ENCODE measurements at regions not wholly inside any gene's neighbourhood (a gene's known extent, or its start where the extent isn't known, plus 50 kb on each side); places are given as distances from the start of the nearest gene placed in this dataset.
A peak's percentile ranks its signal among the peaks of the same experiment; 100 is the strongest.

- no peak for DNase-seq
These were observed 344.9 kb downstream of the EFNA5 start for GRCh38 chr5:107325866-107326265.

- no peak for DNase-seq
These were observed 345.9 kb downstream of the EFNA5 start for GRCh38 chr5:107324809-107325208.

- DNase-seq = no peak
These were observed 346.7 kb downstream of the EFNA5 start for GRCh38 chr5:107324071-107324470.

DNA sequence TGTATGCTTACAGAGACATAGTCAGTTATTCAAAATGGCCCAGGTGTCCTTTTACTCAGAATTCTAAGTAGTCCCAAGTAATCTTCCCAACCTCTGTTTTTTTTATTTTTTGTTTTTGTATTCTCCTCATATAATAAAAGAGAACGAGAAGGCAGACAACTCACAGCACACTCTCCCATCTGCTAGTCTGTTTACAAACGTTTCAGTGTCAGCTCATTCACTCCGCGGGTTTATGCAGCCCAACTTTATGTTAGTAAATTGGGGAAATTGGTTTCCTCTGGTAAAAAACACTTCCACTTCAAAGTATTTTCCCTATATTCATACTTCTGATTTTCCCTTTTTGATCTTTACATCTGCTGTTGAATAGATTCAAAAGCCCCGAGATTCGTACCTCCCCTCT is 347.2 kb downstream of the EFNA5 start:
- DNase-seq = no peak

- DNase-seq = peak in 1 of 58 donors; percentile 3
These were observed 347.8 kb downstream of the EFNA5 start for GRCh38 chr5:107322936-107323335.

GRCh38 chr5:107321906-107322305 is 348.8 kb downstream of the EFNA5 start:
- DNase-seq = no peak

- no peak for DNase-seq
These were observed 349.9 kb downstream of the EFNA5 start for GRCh38 chr5:107320846-107321245.

DNA sequence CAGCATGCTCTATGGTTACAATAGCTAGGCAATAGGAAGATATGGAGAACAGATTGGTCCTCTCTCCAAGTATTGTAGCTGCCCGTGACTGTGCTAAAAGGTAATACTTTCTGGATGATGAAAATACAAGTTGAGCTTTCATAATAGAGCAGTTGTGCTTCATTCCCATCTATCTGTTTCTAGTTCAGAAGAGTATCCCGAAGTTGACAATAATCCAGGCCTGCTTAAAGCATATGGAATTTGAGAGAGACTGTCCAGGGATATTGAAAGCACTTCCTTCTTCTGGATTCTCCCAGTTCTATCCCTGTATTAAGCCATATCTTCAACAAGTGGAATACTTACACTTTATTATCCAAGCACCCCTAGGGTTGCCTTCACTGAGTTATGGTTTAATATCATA is 350.4 kb downstream of the EFNA5 start:
- DNase-seq = no peak

DNA sequence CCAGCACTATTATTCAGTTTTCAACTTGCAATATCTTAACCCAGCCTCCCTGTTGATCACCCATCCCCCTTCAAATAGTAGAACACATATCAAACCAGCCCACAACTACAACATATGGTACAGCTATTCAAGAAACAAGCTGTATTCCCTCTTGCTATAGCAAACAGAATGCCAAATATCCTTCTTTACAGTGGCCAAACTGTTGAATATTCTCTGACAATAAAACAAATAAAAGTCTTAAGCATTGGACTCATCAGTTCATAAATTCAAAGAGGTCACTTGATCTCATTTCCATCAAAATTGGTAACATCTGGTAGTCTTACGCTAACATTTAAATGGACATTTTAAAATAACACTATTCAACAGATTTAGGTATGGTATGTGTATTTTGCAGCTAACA is 350.8 kb downstream of the EFNA5 start:
- no peak for DNase-seq

- no peak for DNase-seq
These were observed 356.4 kb downstream of the EFNA5 start for GRCh38 chr5:107314330-107314729.

DNA sequence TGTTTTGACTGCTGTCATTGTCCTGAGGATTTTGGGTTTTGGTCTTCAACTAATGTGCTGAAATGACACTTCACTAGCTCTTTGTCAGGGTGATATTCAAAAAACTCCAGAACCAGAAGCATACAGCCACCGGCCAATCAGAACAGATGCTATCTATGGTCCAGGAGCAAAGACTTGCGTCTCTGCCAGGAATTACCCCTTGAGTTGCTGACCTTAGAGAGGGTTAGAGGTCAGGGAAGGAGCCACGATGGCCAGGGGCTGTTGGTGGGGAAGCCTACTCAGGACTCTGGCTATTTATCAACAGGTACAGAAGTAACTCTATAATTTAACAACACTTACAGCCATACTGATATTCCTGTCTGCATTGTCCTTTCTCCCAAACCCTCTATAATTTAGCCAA is 356.8 kb downstream of the EFNA5 start:
- DNase-seq = no peak

GRCh38 chr5:107313098-107313497 is 357.6 kb downstream of the EFNA5 start:
- DNase-seq = no peak

- DNase-seq = no peak
These were observed 360.6 kb downstream of the EFNA5 start for GRCh38 chr5:107310181-107310580.

- DNase-seq = no peak
These were observed 364.1 kb downstream of the EFNA5 start for GRCh38 chr5:107306594-107306993.

DNA sequence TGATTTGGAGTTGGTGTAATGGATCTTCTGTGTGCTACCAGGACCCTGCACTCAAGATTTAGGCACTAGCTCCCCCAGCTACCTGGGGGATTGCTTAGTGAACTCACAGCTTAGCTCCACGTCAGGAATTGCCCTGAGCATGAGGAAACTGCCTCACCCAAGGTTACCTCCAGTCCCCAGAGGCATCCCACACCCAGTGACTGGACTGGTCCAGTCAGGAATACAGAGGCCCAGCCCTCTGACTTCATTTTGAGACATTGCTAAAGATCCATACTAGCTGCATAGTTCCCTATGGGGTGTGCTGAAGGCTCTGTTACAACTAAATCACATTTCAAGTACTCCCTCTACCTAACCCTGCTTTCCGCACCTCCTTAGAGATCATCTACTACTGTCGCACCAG is 364.7 kb downstream of the EFNA5 start:
- no peak for DNase-seq

GRCh38 chr5:107304684-107305083 is 366.1 kb downstream of the EFNA5 start:
- no peak for DNase-seq

DNA sequence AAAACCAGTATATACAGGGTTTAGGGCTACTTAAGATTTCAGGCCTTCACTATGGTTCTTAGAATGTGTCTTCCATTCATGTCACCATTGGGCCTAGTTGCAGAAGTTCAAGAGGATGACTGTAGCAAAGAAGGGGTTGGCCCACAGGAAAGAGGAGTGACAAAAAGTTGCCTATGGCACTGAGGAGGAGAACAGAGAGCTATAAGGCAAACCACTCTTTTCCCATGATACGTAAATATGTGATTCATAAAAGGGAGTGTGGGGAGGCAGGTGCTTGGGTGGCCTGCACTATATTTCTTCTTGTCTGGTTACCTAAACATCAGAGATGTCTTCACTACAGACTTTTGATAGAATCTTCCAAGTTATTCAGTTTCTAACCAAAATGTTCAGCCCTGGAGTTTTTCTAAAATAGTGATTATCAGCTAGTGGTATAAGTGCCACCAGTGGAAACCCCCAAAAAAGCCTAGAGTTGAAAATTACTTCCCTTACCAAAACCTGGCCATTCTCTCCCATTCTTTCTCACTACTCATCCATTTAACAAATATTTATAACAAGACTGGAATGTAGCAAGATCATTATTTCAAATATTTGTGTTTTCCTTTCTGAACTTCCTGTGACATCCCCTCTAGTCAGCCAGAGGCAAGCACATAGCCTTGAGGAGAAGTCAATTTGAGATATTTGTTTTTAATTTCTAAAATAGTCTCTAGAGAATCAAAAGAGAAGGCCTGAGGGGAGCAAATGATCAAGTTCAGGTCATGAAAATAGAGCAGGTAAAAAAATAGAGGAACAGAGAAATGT is 367.4 kb downstream of the EFNA5 start:
- no peak for DNase-seq

DNA sequence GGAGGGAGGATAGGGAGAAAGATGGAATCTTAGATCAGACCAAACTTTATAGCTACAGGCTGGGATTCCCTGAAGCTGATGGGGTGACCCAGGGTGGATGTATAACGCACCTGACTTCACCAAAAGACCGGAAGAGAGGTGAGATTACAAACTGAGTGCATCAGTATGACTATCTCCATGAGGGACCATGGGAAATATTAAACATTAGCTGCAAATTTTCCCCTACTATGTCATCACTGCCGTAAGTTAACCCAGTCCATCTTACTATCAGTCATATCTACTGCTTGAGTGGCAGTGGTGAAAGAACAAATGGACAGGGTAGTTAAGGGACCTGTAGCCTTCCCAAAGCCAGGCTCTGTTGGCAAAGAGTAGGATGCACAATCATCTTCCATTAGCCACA is 368.3 kb downstream of the EFNA5 start:
- DNase-seq = no peak

- DNase-seq = no peak
These were observed 368.7 kb downstream of the EFNA5 start for GRCh38 chr5:107301999-107302398.

DNA sequence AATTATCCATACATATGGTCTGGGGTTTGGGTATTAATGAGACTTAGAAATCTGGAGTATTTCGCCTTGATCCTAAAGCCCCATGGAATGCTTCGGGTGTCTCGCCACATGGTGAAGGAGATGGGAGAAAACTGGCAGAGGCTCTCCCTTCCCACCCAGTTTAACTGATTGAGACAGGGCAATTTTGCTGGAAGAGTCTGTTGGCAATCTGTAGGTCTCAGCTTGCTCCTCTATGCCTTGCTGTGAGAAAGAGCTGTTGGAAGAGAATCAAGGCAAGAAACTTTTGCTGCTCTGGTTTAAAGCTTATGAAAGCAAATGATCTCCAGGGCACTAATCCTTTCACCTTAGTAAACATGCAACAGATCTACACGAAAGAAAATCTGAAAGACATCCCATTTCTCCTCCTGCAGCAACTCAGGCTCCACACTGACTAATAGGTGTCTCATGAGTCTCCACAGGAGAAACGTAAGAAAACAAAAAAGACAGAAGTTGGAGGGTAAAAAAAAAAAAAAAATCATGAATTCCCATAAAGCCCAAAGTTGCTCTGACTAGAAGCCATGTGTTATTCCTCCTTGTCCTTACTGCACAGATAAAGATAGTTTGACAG is 369.9 kb downstream of the EFNA5 start:
- DNase-seq = no peak

GRCh38 chr5:107296572-107296971 is 374.2 kb downstream of the EFNA5 start:
- no peak for DNase-seq

DNA sequence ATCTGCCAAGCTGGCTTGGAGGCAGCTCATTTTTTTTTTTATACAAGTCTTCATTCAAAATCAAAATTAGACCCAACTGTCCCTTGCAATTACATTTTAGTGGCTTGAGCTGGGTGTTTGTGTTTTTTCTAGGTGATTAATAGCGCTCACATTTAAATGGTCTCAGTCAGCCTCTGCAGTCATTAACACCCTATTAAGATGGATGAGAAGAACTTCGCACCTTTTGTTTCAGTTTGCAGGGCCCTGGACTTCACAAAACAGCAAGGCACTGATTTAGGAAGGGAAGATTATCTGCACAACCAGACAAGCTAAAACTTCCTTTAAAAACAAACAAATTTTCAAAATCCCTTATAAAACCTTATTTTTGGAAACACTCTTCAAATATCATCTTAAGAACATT is 374.8 kb downstream of the EFNA5 start:
- DNase-seq = no peak

DNA sequence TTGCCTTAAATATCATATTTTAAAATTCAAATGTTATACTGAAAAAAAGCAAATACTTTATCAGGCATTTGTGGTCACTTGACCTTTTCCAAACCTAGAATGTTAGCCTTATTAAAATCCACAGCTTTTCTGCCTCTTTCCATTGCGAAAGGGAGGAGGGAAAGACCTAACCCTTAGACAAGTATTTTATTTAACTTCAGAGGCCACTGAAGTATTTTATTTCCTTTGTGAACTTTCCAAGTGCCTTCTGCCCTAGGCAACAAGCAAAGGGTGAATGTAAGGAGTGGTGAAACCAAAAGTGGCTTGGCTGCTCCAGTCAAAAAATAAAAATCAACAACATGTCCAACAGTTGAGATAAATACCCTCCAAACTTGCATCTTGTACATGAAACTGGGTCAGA is 376.1 kb downstream of the EFNA5 start:
- no peak for DNase-seq

Measured in anterior cingulate cortex (tissue), 58 donors.